GM12878 (cell line): ENCODE measurements at regions not wholly inside any gene's neighbourhood (a gene's known extent, or its start where the extent isn't known, plus 50 kb on each side); places are given as distances from the start of the nearest gene placed in this dataset.

Source experiments
- ATAC-seq: fragments of 200-7000 bp; cut with Tn5 transposase; 3 replicates; pipeline ENCODE4 v1.9.1; 2020; ENCODE audit warnings: mild to moderate bottlenecking, moderate library complexity
- BruUV-seq: library from RNA; stranded (reverse); fragments of 400-500 nt; replicated peaks from 2 replicates; lab custom pipeline; 2021; lab: Mats Ljungman, UMichigan
- CTCF ChIA-PET: fragments of 300-600 bp; sonication (Branson Sonifier 250); formaldehyde crosslinking; extraction: SDS; loops from one replicate; lab custom pipeline; 2021; ENCODE audit warnings: inconsistent platforms; lab: Yijun Ruan, JAX
- POLR2A ChIA-PET: fragments of 350-600 bp; formaldehyde crosslinking; extraction: SDS; loops from one replicate; lab custom pipeline; 2021; ENCODE audit warnings: inconsistent platforms; lab: Charles Lee
- RAD21 ChIA-PET: fragments of 300-600 bp; sonication (Branson Sonifier 250); formaldehyde crosslinking; loops from one replicate; lab custom pipeline; 2023; ENCODE audit warnings: antibody characterized with exemption; ENCODE audit not compliant: unreplicated experiment; lab: Charles Lee
- SMC1A ChIA-PET: fragments of 300-600 bp; sonication (Branson Sonifier 250); formaldehyde crosslinking; loops from one replicate; lab custom pipeline; 2023; ENCODE audit not compliant: unreplicated experiment, uncharacterized antibody; lab: Charles Lee
- DNase-seq: peaks from one replicate; pipeline ENCODE4 v3.0.0-alpha.2; 2011; ENCODE audit warnings: low read depth, low spot score
- FAIRE-seq: peaks from 3 replicates; lab custom pipeline; 2011; peaks lifted over from hg19 to GRCh38; lab: Jason Lieb, UNC
- H2AFZ ChIP-seq: 2 replicates; pipeline ENCODE4 v1.6.0; 2011; ENCODE audit warnings: low read depth, low read length, control low read depth; ENCODE audit not compliant: control insufficient read depth
- H3K27ac ChIP-seq: 2 replicates; pipeline ENCODE4 v1.5.1; 2011; ENCODE audit warnings: control low read depth; ENCODE audit not compliant: control insufficient read depth, insufficient read depth
- H3K27me3 ChIP-seq, 2 experiments: replicated peaks in 1 of 2; 2 replicates each; pipeline versions ENCODE4 v1.6.0 to v1.6.1; 2011; ENCODE audit warnings: low read length in 1 of 2; ENCODE audit not compliant: control insufficient read depth in 2 of 2, insufficient read depth in 2 of 2
- H3K36me3 ChIP-seq, 2 experiments: 2 replicates each; pipeline ENCODE4 v1.5.1; 2011; ENCODE audit warnings: low read length in 1 of 2; ENCODE audit not compliant: control insufficient read depth in 2 of 2, insufficient read depth in 2 of 2
- H3K4me1 ChIP-seq: 2 replicates; pipeline ENCODE4 v1.6.1; 2011; ENCODE audit warnings: mild to moderate bottlenecking, low read length, moderate library complexity, mixed read lengths; ENCODE audit not compliant: control insufficient read depth, insufficient read depth
- H3K4me2 ChIP-seq: 2 replicates; pipeline ENCODE4 v1.6.0; 2011; ENCODE audit warnings: control low read depth; ENCODE audit not compliant: control insufficient read depth, insufficient read depth
- H3K4me3 ChIP-seq: fragments of 200-600 bp; sonication (generic); 2 replicates; pipeline ENCODE4 v1.5.1; 2016
- H3K79me2 ChIP-seq: 2 replicates; pipeline ENCODE4 v1.6.0; 2011; ENCODE audit warnings: low read length; ENCODE audit not compliant: control insufficient read depth, insufficient read depth
- H3K9ac ChIP-seq: 2 replicates; pipeline ENCODE4 v1.8.0; 2011; ENCODE audit warnings: low read length, control low read depth, mixed read lengths; ENCODE audit not compliant: control insufficient read depth, insufficient read depth
- H3K9me3 ChIP-seq: replicated peaks from 3 replicates; pipeline ENCODE4 v1.5.1; 2011; ENCODE audit warnings: mild to moderate bottlenecking, low read length; ENCODE audit not compliant: control insufficient read depth, insufficient read depth
- H4K20me1 ChIP-seq: 2 replicates; pipeline ENCODE4 v1.6.0; 2011; ENCODE audit not compliant: control insufficient read depth, insufficient read depth
- BCL11A ChIP-seq: IDR thresholded peaks from 2 replicates; pipeline ENCODE4 v1.6.1; 2011; ENCODE audit warnings: low read depth, low read length
- GATAD2B ChIP-seq: fragments of 450-650 bp; conservative IDR thresholded peaks from 2 replicates; pipeline ENCODE4 v1.6.1; 2017; ENCODE audit warnings: low read depth, mild to moderate bottlenecking, moderate library complexity
- NR2F1 ChIP-seq: fragments of 450-650 bp; conservative IDR thresholded peaks from 2 replicates; pipeline ENCODE4 v1.6.1; 2017; ENCODE audit warnings: mild to moderate bottlenecking
- POLR2AphosphoS2 ChIP-seq: IDR thresholded peaks from 2 replicates; pipeline ENCODE4 v1.6.1; 2011; ENCODE audit warnings: low read depth, mild to moderate bottlenecking, low read length, improper control_type of control experiment, moderate library complexity
- ZBTB40 ChIP-seq: fragments of 450-650 bp; IDR thresholded peaks from 2 replicates; pipeline ENCODE4 v1.6.1; 2016; ENCODE audit warnings: mild to moderate bottlenecking, moderate library complexity, borderline replicate concordance
- ZNF592 ChIP-seq: fragments of 450-650 bp; IDR thresholded peaks from 2 replicates; pipeline ENCODE4 v1.6.1; 2017; ENCODE audit warnings: mild to moderate bottlenecking, moderate library complexity
- WGBS: methylation state at CpG from one replicate; pipeline ENCODE4 v1.1.6; 2016; ENCODE audit warnings: low lambda C conversion rate; ENCODE audit not compliant: insufficient replicate concordance, insufficient coverage; ENCODE audit errors: missing lambda C conversion rate; 5-methylcytosine and 5-hydroxymethylcytosine counted together
- in situ Hi-C: fragments of 300-500 bp; cut with MboI; formaldehyde crosslinking; loops from 9 replicates; pipeline ENCODE4 v1.14.3; 2018; ENCODE audit warnings: mixed read lengths
- intact Hi-C: fragments of 100-400 bp; cut with micrococcal nuclease; formaldehyde crosslinking; loops from one replicate; pipeline ENCODE4 v1.14.2; 2022; ENCODE audit not compliant: unreplicated experiment

GRCh38 chr12:89194683-89195082 is 157.6 kb downstream of the DUSP6 start:
- Histone ChIP-seq H3K9ac (no peak overlapping the region), H3K79me2 (no peaks in the 10 kb centered on the region), H3K4me2 (no peak overlapping the region), H3K27ac (no peak overlapping the region), H2AFZ (no peak overlapping the region), H3K27me3 (no peaks in the 10 kb centered on the region; a peak in 1 of 4 replicates), H3K36me3 (no peaks in the 10 kb centered on the region), H3K9me3 (peaks cover 3% of the 10 kb centered on the region; the same call in 2 of the 3 replicates), H4K20me1 (no peaks in the 10 kb centered on the region), H3K4me3 (no peak overlapping the region), H3K4me1 (no peaks in the 10 kb centered on the region)
- BruUV-seq, result no TSS peak
- CTCF ChIA-PET, result no interaction called here
- WGBS, result 3% methylated on average over 5 of the region's 5 CpGs
- ATAC-seq (no peak), DNase-seq (no peak), FAIRE-seq (no peak)
- intact Hi-C loops, result no loop called here
- RAD21 ChIA-PET, result no interaction called here
- in situ Hi-C loops, result no loop called here
- no peak for TF ChIP-seq BCL11A
- TF ChIP-seq ZBTB40, result no peak
- TF ChIP-seq POLR2AphosphoS2, result no peak
- no peak for TF ChIP-seq NR2F1
- no peak for TF ChIP-seq ZNF592
- TF ChIP-seq GATAD2B, result no peak
- SMC1A ChIA-PET, result no interaction called here
- POLR2A ChIA-PET, result no interaction called here
